ENCODE measurements at regions not wholly inside any gene's neighbourhood (a gene's known extent, or its start where the extent isn't known, plus 50 kb on each side); places are given as distances from the start of the nearest gene placed in this dataset.
A peak's percentile ranks its signal among the peaks of the same experiment; 100 is the strongest.
"Not testable (repeated sequence)": the region's sequence is repeated elsewhere in the genome, so short reads cannot be mapped to it uniquely, and the experiment has no call there.

DNA sequence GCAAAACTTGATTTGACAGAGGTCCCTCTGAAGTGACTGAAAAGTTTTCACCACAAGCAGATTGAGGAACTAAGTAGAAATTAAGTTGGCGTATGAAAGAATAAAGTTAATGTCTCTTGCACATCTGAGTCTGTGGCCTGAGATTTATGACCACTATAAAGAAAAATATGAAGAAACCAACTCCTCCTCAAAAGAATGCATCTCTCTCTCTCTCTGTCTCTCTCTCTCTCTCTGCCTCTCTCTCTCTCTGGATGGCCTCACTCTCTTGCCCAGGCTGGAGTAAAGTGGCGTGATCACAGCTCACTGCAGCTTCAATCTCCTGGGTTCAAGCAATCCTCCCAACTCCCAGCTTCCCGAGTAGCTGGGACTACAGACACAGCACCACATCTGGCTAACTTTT is 55.2 kb downstream of the RPL22L1 start:
- no peak for DNase-seq

DNA sequence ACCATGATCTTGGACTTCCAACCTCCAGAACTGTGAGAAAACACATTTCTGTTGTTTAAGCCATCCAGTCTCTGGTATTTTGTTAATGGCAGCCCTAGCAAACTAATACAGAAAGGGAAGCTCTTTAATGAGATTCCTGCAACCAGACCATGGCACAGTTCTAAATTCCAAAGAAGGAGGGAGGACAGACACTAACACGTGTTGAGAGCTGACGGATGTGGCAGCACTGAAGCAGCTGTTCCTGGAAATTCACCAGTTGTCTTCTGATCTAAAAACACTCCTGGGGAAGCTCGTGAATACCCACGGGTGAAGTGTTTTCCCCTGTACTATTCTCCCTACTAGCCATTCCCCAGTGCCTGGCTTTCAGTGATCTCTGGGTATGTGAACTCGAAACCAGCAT is 56.7 kb downstream of the RPL22L1 start:
- no peak for DNase-seq

DNA sequence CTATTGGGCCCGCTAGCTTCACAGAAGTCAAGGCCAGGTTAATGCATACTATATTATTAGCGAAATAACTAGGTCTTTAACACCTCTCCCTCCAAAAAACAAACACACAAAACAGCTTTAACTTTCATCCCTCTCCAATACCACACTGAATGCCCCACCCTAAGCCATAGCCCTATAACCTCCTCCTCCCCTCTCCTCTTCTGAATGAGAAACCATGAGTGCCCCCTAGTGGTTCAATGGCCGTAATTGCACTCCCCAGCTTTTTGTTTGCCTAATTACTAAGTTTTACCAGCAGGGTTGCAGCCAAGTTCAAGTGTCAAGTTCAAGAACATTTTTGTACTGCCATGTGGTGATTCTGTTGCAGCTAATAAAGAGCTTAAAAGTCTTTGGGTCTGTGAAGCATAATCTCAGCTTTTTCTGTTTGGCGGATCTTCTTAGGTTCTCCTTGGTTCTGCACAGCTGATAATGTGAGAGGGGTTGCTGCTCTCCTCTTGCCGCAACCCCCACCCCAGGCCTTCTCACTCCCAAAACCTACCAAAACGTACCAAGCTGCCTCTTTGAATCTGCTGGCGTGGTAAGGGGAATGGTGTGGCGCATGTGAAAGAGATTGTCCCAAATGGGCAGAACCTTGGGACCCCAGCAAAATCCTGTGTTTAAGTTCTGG is 57.9 kb downstream of the RPL22L1 start:
- peak; percentile 78 for DNase-seq

DNA sequence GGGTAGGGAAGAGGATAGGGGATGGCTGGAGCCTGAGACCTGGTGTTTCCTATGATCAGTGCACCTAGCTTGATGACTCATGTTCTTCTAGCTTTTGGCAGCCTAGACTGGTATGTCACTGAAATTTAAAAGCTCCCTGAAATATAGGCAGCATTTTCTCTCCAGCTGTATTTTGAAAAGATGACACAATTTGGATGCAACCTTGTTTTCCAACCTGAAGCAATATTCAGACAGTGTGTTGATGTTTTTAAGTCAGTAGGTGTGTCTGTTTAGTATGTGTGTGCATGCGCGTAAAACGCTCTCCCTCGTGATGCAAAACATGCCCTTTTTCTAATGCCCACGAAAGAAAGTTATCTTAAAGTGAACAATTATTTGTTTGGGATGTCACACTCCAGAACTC is 58.5 kb downstream of the RPL22L1 start:
- DNase-seq, result no peak

DNA sequence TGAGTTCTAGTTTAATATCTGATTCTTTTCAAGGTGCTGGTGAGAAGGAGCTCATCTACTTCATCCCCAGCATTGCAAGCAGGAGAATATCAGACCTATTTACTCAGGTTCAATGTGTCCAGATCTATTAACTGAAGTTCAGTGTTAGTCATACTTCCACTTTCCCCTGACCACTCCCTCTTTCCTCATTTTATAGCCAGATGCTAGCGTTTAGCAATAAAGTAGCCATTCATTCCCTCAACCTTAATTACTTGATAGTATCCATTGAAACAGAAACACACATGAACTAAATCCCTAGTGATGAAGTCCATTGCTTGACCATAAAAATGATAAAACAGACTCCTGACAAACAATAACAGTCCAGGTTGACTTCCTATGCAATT is 60.0 kb downstream of the RPL22L1 start:
- DNase-seq, result no peak

DNA sequence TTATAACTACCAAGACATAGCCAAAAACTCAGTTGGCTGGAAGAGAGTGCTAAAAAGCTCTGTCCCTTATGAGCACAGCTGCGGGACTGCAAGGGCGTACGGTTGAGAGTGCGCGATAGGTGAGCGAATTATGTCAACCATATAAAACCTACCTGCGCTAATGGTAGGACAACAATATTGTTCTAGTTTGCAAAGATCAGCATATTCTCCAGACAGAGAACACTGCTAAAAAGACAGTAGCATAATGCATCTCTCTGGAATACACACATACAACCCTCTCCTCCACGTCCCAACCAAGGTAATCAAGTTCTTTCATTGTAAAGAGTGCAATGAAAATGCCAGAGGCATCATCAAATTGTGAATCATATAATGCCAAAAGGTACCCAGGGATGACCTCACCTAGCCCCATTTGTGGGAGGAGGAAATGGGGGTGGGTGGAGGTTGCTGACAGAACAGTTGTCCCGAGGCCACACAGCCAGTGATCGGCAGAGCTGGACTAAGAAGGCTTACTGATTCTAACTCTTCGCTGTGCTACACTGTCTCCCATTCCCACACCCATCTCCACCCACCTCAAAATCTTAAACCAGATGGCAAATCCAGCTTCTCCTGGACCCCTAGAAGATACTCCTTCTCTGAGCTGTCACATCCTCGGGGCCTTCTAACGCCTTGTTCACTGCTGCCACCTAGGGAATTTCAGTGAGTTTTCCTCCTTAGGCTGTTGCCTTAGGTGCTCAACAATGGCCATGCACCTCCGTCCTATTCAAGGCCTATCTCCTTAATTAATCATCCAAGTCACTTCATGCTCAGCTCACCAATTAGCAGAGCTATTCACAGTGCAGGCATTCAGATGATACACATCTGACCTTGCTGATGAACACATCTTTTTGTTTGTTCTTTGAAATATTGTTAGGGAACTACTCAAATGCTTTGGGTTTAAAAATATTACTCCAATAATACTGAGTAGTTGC is 60.7 kb downstream of the RPL22L1 start:
- peak; percentile 22 for DNase-seq

DNA sequence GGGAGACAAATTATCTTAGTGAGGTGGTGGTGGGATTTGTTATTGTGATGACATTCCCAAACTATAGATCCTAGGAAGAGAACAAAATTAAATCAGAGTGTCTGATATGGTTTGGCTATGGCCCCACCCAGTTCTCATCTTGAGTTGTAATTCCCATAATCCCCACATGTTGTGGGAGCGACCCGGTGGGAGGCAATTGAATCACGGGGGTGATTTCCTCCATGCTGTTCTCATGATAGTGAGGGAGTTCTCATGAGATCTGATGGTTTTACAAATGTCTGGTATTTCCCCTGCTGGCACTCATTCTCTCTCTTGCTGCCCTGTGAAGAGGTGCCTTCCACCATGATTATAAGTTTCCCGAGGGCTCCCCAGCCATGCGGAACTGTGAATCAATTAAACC is 62.0 kb downstream of the RPL22L1 start:
- no peak for DNase-seq

DNA sequence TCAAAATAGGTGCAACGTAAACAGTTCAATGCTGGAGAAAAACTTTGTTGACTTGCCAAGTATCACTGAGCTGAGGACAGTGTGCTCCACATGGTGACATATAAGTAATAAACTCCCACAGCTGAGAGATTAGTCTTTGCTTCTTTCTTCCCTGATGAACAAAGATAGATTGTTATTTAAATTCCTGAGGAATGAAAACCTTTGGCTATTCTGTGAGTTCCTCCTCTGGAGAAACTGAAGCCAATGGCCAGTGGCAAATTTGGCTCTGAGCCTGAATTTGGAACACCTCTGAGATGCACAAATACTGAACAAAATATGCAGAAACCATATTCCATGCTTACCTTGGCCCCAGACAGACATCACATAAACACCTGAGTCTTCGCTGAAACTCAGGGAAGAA is 63.3 kb downstream of the RPL22L1 start:
- no peak for DNase-seq

DNA sequence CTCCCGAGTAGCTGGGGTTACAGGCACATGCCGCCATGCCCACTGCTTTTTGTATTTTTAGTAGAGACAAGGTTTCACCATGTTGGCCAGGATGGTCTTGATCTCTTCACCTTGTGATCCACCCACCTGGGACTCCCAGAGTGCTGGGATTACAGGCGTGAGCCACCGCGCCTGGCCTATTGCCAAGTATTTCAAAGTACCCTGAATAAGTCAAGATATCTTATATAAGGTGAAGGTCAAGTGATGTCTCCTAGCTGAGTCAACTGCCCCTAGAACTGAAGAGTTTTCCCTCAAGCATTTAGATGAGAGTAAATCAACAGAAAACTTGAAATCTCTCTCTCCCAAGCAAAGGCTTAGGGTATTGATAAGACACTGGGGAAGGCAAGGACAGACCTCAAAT is 63.9 kb downstream of the RPL22L1 start:
- DNase-seq, result no peak

DNA sequence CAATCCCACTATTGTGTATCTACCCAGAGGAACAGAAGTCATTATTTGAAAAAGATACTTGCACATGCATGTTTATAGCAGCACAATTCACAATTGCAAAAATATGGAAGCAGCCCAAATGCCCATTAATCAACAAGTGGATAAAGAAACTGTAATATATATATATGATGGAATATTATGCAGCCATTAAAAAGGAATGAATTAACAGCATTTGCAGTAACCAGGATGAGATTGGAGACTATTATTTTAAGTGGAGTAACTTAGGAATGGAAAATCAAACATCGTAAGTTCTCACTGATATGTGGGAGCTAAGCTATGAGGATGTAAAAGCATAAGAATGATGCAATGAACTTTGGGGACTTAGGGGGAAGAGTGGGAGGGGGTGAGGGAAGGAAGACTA is 64.7 kb downstream of the RPL22L1 start:
- DNase-seq, result not testable (repeated sequence)

DNA sequence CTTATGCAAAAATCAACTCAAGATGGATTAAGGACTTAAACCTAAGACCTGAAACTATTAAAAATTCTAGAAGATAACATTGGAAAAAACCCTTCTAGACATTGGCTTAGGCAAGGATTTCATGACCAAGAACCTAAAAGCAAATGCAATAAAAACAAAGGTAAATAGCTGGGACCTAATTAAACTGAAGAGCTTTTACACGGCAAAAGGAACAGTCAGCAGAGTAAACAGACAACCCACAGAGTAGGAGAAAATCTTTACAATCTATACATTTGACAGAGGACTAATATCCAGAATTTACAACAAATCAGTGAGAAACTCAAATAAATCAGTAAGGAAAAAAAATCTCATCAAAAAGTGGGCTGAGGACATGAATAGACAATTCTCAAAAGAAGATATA is 65.4 kb downstream of the RPL22L1 start:
- DNase-seq, result not testable (repeated sequence)

DNA sequence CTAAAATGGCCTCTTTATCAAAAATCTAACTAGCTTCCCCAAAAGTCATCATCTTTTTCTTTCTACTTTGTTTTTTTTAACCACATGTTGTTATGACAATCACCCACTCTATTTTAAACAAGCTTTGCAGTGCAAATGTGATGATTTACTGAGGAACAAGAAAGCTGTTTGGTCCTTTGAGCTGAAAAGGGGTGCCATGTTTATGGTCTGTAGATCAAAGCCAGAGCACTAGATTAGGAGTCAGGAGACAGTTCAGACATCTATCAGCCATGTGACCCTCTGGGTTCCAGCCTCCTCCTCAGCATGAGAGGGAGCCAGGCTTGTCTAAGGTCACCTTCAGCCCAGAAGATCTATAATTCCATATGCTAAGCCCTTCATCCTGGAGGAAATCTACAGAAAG is 65.9 kb downstream of the RPL22L1 start:
- no peak for DNase-seq

DNA sequence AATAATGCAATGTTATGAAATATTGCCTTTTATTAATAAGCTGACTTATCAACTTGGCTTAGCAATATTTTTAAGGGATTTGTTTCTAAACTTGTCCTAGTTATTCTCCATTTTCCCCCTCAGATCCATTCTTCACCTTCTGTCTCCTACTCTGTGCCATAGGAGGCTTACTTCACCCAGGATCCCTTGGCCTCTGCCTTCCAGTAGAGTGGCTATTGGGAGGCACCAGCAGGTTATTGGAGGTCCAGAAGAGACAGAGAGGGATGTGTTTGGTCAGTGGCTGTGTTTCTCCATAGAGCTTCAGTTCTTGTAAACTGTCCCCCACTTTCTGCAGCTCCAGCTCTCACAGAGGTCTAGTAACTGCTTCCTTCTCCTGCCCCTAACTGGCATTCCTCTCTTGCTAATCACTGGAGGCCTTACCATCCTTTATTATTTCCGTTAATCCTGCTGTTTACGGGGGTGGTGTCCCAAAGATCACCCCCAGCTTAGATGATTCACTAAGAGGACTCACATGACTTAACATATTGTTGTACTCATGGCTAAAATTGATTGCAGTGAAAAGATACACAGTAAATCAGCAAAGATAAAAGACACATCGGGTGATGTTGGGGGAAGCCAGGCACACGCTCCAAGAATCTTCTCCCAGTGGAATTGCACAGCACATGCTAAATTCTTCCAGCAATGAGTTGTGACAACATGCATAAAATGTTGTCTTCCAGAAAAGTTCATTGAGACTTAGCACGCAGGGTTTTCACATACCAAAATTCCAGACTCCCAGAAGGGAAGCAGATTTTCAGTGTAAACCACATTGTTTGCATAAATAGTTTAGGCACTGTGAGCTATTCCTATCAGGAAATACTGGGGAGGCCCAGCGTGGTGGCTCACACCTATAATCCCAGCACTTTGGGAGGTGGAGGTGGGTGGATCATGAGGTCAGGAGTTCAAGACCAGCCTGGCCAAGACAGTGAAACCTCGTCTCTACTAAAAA is 67.5 kb downstream of the RPL22L1 start:
- no peak for DNase-seq

DNA sequence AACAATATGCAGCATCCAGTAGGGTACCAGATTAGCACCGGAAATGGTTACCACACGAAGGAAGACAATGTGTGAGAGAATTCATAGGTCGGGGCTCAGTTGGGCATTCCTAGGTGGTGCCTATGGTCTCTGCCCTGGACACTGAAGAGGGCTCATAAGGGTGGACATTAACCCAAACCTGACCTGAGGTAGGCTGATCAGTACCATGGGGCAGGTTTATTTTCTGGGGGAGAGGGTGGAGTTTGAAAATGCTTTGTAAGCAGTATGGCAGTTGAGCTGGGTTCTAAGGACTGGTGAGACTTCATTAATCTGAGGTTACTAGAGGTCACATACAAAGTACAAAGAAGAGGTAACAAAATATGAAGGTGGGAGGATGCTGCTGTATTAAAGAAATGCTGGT is 68.4 kb downstream of the RPL22L1 start:
- no peak for DNase-seq

DNA sequence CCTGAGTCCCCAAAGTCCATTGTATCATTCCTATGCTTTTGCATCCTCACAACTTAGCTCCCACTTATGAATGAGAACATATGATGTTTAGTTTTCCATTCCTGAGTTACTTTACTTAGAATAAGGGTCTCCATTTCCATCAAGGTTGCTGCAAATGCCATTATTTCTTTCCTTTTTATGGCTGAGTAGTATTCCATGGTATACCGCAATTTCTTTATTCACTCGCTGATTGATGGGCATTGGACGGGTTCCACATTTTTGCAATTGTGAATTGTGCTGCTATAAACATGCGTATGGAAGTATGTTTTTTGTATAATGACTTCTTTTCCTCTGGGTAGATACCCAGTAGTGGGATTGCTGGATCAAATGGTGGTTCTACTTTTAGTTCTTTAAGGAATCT is 69.7 kb downstream of the RPL22L1 start:
- not testable (repeated sequence) for DNase-seq

DNA sequence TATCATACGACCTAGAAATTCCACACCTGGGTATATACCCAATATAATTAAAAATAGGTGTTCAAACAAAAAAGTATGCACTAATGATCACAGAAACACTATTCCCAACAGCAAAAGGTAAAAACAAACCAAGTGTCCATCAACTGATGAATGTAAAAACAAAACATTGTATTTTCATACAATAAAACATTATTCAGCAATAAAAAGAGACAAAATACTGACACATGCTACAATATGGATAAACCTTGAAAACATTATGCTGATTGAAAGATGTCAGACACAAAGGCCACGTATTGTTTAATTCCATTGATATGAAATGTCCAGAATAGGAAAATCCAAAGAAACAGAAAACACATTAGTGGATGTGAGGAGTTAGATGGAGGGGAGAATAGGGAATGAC is 71.0 kb downstream of the RPL22L1 start:
- DNase-seq, result no peak

DNA sequence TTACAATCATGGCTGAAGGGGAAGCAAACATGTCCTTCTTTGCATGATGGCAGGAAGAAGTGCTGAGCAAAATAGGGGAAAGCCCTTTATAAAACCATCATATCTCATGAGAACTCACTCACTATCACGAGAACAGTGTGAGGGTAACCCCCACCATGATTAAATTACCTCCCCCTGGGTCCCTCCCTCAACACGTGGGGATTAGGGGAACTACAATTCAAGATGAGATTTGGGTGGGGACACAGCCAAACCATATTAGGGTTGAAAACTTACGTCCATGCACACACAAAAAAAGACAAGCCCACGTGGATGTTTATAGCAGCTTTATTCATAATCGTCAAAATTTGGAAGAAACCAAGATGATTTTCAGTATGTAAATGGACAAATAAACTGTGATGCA is 72.3 kb downstream of the RPL22L1 start:
- no peak for DNase-seq

DNA sequence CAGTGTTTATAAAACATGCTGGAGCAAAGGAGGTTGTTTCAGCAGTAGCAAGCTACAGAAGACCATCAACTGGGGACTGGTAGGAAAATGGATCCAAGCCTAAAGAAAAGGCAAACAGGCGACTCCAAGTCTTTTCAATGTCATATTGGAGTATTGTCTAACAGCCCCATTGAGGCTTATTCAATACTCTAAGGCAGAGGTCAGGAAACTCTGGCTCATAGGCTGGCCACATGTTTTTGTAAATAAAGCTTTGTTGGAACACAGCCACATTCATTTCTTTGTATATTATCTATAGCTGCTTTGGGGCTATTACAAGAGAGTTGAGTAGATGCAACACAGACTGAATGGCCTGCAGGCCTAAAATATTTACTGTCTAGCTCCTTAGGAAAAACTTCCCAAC is 77.5 kb downstream of the RPL22L1 start:
- DNase-seq, result no peak

DNA sequence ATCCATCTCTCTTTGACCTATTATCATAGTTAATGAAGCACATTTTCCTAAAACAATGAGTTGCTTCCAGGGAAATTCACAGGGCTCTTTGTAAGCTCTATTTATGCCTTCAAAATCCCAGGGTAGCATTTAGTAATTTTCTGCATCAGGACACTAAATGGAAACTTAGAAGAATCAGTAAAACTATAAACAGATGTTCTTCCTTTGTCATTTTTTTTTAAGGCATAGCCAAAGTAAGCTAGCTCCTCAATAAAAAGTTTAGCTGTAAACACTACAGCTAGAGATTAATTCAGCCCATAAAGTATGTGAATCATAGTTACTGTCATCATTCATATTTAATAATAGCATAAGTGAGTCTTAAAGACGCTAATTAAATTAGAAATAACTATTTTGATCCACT is 79.3 kb downstream of the RPL22L1 start:
- no peak for DNase-seq

DNA sequence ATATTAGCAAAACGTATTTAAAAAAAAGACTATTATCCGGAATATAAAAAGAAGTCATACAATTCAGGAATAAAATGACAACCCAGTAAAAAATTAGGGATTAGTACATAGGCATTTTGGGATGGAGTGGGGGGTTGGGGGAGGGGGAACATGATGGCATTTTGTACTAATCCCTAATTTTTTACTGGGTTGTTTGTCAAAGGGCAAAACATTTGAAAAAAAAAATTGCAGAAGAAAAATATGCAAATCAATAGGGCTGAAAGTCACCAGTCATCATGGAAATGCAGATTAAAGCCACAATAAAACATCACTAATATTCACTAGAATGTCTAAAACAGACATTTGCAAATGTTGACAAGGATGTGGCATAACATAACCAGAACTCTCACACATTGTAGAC is 82.5 kb downstream of the RPL22L1 start:
- DNase-seq, result no peak

DNA sequence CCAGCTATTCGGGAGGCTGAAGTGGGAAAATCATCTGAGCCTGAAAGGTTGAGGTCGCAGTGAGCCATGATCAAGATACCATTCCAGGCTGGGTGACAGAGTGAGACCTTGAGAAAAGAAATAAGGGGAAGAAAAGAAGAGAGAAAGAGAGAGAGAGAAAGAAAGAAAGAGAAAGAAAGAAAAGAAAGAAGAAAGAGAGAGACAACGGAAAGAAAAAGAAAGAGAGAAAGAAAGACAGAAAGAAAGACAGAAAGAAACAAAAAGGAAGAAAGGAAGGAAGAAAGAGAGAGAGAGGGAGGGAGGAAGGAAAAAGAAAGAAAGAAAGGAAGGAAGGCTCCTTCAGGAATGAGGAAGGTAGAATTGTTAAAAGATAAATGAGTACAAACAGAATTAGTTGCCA is 84.5 kb downstream of the RPL22L1 start:
- DNase-seq, result no peak

DNA sequence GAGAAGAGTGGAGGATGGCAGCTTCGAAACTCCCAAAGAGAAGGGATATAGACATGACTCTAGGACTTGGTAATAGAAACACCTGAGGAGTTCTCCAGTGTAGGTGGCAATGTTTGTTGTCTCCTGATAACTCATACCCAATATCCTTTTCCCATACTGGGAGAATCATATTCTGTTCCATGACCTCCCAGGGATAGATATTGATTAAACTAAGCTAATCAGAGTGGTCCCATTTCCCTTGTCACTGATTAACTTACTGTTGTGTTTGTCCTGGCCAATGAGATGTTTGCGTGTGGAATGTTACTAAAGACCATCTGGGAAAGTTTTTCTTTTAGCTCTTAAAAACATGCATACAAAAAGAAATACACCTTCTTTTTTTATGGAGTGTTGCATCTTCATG is 85.6 kb downstream of the RPL22L1 start:
- no peak for DNase-seq

DNA sequence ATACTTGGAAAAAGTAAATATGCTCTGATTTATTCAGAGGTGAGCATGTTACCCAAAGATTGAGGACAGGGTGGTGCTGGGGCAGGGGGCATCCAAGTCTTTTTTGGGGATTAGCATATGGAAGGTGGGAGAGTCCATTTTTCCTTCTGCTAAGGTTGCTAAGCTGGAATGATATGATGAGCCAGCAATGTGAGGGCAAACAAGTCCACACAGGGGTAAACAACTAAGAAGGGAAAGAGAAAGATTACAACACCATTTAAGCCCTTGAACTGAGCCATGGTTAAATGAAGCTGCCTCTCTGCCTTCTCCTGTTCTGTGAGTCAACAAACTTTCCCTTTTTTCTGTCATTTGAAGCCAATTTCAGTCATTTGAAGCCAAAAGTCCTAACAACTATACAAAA is 89.0 kb downstream of the RPL22L1 start:
- no peak for DNase-seq
